ENCODE measurements at regions not wholly inside any gene's neighbourhood (a gene's known extent, or its start where the extent isn't known, plus 50 kb on each side); places are given as distances from the start of the nearest gene placed in this dataset.

DNA sequence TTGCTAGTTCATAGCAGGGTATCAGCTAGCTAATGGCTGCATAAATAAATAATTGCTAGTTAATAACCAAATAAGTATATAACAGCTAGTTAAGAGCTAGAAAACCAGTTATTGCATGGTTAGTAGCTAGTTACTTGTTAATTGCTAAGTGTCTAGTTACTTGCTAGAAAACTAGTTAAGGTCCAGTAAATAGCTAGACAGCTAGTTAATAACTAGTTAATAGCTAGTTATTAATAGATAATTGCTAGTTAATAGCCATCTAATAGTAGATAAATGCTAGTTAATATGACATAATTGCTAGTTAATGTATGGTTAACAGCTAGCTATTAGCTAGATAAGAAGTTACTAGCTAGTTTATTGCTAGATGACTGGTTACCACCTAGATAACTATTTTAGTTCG lies 629.9 kb upstream of the CT83 start:
- Mint-ChIP-seq H3K36me3 (ENCODE audit: unreplicated experiment) (no peaks in the 10 kb centered on the region), H3K27ac (ENCODE audit: unreplicated experiment) (no peak overlapping the region), H3K4me1 (ENCODE audit: unreplicated experiment) (no peaks in the 10 kb centered on the region), H3K4me3 (ENCODE audit: unreplicated experiment) (no peak overlapping the region), H3K9me3 (ENCODE audit: unreplicated experiment) (peaks cover 12% of the 10 kb centered on the region), H3K27me3 (ENCODE audit: unreplicated experiment) (no peaks in the 10 kb centered on the region)
- TF ChIP-seq, protein P1, sequence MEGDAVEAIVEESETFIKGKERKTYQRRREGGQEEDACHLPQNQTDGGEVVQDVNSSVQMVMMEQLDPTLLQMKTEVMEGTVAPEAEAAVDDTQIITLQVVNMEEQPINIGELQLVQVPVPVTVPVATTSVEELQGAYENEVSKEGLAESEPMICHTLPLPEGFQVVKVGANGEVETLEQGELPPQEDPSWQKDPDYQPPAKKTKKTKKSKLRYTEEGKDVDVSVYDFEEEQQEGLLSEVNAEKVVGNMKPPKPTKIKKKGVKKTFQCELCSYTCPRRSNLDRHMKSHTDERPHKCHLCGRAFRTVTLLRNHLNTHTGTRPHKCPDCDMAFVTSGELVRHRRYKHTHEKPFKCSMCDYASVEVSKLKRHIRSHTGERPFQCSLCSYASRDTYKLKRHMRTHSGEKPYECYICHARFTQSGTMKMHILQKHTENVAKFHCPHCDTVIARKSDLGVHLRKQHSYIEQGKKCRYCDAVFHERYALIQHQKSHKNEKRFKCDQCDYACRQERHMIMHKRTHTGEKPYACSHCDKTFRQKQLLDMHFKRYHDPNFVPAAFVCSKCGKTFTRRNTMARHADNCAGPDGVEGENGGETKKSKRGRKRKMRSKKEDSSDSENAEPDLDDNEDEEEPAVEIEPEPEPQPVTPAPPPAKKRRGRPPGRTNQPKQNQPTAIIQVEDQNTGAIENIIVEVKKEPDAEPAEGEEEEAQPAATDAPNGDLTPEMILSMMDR (IDR thresholded peaks at IDR 0.05): no peak
- no peak for DNase-seq (ENCODE audit: extremely low spot score, unreplicated experiment)

DNA sequence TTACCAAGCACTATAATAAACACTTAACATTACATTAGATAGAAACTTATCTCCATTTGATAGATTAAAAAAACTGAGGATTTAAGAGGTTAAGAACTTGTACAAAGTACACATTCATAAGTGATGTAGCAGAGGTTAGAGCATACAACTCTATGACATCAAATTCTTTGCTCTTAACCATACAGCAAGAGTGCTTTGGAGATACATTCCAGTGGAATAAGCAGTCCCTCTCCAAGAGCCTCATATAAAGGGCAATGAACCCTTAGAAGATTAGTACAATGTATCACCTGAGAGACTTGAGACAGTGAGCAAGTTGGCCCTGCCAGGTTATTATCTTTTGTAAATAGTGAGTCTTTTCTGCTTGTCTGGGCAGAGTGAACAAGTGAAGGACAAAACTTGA lies 600.4 kb upstream of the CT83 start:
- Mint-ChIP-seq H3K27me3 (ENCODE audit: unreplicated experiment) (no peaks in the 10 kb centered on the region), H3K36me3 (ENCODE audit: unreplicated experiment) (no peaks in the 10 kb centered on the region), H3K4me1 (ENCODE audit: unreplicated experiment) (no peaks in the 10 kb centered on the region), H3K9me3 (ENCODE audit: unreplicated experiment) (peaks cover 51% of the 10 kb centered on the region), H3K27ac (ENCODE audit: unreplicated experiment) (no peak overlapping the region), H3K4me3 (ENCODE audit: unreplicated experiment) (no peak overlapping the region)
- no peak for DNase-seq (ENCODE audit: extremely low spot score, unreplicated experiment)
- TF ChIP-seq, protein P1 (IDR thresholded peaks at IDR 0.05): no peak

DNA sequence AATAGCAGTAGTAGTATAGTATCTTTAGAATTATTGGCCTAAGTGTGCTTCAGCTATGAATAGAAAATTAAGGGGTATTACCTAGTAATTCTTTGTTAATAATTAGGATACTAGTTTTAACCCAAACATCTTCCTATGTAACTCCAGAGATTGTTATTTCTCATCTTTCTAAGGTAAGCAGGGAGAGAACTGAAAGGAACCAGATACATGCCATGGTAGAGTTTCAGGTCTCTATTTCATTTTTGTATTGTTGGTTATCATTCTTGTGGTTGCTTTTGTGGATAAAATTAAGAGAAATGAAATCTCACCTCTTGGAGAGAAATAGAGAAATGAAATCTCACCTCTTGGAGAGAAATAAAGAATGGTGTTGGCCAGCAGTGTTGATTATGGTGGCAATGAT lies 597.1 kb upstream of the CT83 start:
- TF ChIP-seq, protein P1 (IDR thresholded peaks at IDR 0.05): no peak
- no peak for DNase-seq (ENCODE audit: extremely low spot score, unreplicated experiment)

DNA sequence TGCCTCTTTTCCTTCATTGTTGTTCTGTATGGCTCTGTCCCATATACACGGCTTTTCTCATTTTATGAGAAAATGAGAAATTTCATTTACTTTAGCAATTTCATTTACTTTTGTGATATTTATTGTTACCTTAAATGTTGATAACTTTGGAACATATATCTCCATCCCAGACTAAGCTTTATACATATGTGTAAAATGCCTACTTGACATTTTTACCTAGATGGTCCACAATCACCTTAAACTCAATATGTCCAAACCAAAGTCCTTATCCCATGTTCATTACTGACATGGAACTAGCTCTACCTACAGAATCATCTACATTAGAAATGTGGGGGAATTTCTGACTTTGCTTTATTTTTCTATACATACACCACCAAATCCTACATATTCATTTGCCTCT lies 590.5 kb upstream of the CT83 start:
- Mint-ChIP-seq H3K27me3 (ENCODE audit: unreplicated experiment) (no peaks in the 10 kb centered on the region), H3K27ac (ENCODE audit: unreplicated experiment) (no peak overlapping the region), H3K4me3 (ENCODE audit: unreplicated experiment) (no peak overlapping the region), H3K9me3 (ENCODE audit: unreplicated experiment) (peaks cover 54% of the 10 kb centered on the region), H3K4me1 (ENCODE audit: unreplicated experiment) (no peaks in the 10 kb centered on the region), H3K36me3 (ENCODE audit: unreplicated experiment) (no peaks in the 10 kb centered on the region)
- DNase-seq (ENCODE audit: extremely low spot score, unreplicated experiment): no peak
- TF ChIP-seq, protein P1 (IDR thresholded peaks at IDR 0.05): no peak

More for the DNA sequence above, 597.1 kb upstream of the CT83 start:
- Mint-ChIP-seq H3K4me1 (ENCODE audit: unreplicated experiment) (no peaks in the 10 kb centered on the region), H3K27ac (ENCODE audit: unreplicated experiment) (no peak overlapping the region), H3K36me3 (ENCODE audit: unreplicated experiment) (no peaks in the 10 kb centered on the region), H3K9me3 (ENCODE audit: unreplicated experiment) (peaks cover 54% of the 10 kb centered on the region), H3K4me3 (ENCODE audit: unreplicated experiment) (no peak overlapping the region), H3K27me3 (ENCODE audit: unreplicated experiment) (no peaks in the 10 kb centered on the region)

DNA sequence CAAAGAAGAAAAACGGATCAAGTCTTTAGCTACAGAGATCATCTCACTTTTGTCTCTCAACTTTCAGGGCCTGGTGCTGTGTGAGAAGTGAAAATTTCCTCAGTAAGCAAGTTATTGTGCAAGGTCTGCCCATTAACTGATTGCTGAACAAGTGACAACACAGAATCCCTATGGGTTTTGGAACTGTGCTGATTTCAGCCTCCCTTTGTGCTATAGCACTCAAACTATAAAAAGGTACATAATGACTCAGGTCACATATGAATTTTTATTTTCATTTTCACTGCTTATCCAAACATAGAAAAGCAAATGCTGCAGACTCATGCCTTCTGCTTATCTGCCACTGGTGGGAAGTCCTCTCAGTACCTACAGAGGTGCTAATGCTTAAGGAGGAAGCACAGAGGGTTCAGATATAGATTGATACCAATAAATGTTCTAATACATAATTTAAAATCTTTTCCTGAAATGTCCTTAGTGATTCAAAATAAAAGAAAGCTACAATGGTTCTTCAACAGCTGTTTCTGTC lies 576.2 kb upstream of the CT83 start:
- no peaks in the 10 kb centered on the region for H3K27me3 Mint-ChIP-seq (ENCODE audit: unreplicated experiment)
- no peak for DNase-seq (ENCODE audit: extremely low spot score, unreplicated experiment)
- TF ChIP-seq, protein P1 (IDR thresholded peaks at IDR 0.05): no peak
- no peaks in the 10 kb centered on the region for H3K4me1 Mint-ChIP-seq (ENCODE audit: unreplicated experiment)
- no peaks in the 10 kb centered on the region for H3K36me3 Mint-ChIP-seq (ENCODE audit: unreplicated experiment)
- peaks cover 31% of the 10 kb centered on the region for H3K9me3 Mint-ChIP-seq (ENCODE audit: unreplicated experiment)
- H3K4me3 Mint-ChIP-seq (ENCODE audit: unreplicated experiment): no peak overlapping the region
- H3K27ac Mint-ChIP-seq (ENCODE audit: unreplicated experiment): no peak overlapping the region
